Right kidney (tissue), 1 donor: ENCODE measurements at regions not wholly inside any gene's neighbourhood (a gene's known extent, or its start where the extent isn't known, plus 50 kb on each side); places are given as distances from the start of the nearest gene placed in this dataset.
A peak's percentile ranks its signal among the peaks of the same experiment; 100 is the strongest.

Experiments used
- DNase-seq: peaks from one replicate; pipeline ENCODE4 v3.0.0-alpha.2; 2016

DNA sequence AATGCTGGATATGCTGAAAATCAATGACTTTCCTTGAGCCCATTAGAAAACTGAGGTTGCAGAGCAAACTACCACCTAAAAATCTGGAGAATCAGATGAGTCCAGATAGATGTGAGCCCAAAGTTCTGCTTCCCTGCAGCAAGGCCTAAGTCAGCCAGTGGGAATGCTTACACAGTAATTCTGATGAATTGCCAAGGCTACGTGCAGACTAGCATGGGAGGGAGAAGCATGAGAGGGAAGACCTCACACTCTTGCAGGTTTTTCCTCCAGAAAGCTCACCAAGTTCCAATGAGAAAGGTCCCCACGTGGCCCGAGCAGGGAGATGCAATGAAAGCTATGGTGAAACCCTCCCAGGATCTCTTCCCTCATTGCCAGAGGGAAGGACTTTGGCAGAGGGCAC is 104.8 kb upstream of the SIRPA start:
- DNase-seq: no peak

DNA sequence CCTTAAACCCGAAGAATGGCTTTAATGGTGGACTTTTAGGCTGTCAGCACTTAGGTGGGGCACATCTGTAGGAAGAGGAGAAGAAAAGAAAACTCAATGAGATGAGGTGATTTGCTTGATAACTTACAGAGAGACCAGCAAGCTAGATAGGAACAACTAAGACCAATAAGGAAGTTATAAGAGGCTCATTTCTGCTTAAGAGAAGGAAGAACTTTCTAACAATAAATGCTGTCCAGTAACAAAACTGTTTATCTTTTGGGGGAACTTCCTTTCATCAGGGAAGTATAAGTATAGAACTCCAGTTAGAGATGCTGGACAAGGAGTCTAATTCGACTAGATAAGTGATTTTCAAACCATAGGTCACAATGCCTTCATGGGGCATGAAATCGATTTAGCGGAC is 107.2 kb upstream of the SIRPA start:
- DNase-seq: no peak

DNA sequence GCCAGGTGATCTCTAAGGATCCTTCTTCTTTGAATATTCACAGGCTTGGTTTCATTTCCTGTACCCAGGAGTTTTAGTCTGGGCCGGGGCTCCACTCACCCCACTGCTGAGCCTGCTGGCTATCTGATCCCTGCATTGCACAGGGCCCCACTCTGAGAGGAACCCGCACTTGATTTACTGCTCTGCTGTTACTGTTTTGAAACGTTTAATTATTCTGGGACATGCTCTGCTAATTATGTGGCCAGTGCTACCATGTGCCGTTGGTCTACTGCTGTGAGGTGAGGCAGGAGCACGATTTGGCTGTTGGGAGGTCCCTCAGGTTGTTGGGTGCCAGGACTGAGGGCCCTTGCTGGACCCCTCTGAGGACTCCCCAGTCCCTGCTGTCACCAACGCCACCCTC is 108.7 kb upstream of the SIRPA start:
- DNase-seq: no peak

DNA sequence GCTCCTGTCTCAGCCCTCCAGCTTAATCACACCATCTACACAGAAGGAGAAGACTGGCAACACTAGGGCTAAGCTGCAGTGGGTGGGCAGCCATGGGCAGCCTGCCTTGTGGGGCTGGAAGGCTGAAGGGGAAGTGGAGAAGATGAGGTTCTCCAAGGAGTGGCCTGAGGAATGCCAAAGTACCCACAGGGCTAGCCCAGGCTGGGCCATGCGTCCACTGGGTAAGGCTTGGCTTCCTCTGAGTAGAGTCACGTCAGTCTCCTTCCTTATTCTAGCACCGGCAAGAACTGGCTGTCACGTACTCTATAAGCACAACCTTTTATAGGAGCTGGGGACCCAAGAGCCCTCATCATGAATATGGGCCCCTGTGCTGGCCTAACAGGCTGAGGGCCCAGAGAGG is 110.6 kb upstream of the SIRPA start:
- DNase-seq: no peak

DNA sequence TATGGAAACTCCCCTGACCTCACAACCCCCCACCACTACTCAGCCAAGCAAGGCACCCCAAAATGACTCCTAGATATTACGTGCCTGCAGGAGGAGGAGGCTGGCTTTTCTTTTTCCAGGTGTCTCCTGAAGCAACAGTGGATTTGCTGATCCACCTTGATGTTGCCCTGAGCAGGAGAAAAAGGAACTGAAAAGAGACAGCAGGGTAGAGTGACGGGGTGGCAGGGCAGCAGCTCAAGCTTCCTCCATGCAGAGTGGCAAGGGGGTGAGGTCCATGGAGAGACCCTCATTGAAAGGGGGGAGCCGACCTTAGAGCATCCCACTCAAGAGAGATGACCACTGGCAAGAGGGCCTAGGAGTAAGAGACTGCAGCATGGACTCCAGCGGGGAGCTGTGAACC is 112.0 kb upstream of the SIRPA start:
- no peak for DNase-seq

DNA sequence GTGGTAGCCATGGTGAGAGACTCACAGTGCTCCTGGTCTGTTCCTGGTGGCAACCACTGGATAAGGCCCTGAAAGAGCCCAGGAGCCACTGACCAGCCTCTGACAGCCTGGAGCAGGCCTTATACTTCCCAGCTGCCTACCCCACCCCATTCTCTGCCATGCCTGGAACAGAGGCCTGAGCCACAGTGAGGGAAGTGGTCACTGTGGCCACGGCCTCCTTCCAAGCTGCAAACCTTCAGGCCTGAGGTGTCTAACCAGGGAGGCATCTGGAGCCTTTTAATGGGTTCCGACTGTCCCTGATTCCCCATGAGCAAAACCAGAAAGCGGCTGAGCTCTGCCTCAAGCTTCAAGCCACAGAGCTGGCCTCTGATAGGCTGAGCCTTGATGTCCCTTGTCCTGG is 113.0 kb upstream of the SIRPA start:
- DNase-seq: no peak

DNA sequence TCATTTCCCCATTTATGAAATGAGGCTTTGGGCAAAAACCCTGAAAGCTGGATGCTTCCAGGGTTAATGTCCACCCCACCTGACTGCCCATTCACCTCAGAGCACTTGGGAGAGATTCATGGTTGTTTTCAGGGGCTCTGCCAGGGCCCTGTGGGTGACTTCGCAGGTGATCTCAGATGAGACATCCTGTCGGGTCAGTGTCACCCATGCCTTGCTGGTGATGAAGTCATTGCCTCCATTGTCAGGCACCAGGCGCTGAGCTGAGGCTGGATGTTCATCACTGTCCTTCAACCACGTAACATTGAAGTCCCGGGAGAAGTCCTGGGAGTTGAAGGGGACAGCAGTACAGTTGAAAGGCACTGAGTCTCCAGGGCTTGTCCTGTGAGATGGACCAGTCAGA is 115.6 kb upstream of the SIRPA start:
- DNase-seq: no peak

DNA sequence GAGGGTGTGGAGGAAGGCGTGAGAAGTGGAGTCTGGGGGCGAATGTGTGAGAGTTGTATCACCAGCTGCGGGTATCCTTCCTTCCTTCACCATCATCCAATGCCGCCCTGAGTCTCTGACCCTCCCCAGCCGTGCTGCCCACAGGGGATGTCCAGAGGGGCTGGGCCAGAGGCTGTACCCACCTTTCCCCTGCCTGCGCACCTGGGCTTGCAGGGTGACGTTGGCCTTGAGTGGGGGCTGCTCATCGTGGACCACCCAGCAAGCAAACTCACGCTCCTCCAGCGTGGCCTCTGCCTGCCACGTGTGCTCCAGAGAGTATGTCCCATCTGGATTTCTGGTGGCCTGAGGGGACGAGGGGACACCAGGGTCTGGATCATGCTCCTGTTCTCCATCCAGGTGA is 116.9 kb upstream of the SIRPA start:
- no peak for DNase-seq

DNA sequence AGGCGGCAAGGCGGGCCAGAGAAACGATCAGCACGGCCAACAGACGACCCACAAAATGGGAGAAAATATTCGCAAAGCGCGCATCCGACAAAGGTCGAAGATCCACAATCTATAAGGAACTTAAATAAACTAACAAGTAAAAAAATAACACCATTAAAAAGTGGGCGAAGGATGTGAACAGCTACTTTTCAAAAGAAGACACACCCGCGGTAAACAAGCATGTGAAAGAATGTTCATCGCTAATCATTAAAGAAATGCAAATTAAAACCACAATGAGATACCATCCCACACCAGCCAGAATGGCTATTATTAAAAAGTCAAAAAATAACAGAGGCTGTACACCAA is 117.8 kb upstream of the SIRPA start:
- peak; percentile 78 for DNase-seq

DNA sequence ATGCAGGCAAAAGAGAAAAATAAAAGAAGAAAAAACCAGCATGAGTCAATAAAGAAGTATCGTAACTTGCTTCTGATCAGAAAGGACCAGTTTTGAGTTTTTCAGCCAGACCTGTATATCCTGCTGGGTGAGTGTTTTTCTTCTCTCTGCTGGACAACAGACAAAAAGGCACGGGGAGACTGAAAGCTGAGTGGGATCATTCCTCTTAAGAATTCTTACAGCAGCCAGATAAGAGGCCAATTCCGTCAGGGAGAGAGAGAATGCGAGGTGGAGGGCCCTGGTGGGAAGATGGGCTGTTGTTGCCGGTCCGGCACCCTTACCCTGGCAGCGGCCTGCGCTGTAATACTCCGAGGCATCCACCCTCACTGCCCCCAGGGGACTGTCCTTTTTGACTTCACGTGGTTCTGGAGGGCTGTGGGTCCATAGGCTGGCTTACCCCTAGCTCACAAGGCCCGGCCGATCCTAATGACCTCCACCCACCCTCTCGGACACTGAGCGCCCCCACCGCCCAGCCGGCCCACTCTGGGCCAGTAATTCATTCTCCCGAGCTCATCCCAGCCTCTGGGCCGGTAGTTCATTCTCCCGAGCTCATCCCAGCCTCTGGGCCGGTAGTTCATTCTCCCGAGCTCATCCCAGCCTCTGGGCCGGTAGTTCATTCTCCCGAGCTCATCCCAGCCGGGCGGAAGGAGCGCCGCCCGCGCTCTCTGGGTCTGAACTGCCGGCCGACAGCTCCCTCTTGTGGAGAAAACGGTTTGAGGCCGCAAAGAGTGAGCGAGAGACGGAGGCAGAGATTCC is 118.3 kb upstream of the SIRPA start:
- peak; percentile 47 for DNase-seq

DNA sequence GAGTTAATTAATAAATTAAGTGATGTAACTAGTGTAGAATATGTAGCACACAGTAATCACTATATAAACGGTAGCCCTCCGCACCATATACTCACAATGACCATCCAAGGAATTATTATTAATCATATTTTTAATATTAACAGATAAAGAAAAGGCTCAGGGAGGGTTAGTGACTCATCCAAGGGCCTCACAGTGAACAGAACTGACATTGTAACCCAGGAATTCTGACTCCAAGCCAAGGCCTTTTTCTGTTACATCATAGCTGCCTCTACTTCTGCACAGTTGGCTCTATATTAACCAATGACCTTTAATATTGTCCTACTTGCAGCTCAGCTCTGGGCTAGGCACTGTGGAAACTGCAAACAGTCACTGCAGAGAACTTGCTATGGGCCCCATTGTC is 117.5 kb upstream of the SIRPG start:
- no peak for DNase-seq

DNA sequence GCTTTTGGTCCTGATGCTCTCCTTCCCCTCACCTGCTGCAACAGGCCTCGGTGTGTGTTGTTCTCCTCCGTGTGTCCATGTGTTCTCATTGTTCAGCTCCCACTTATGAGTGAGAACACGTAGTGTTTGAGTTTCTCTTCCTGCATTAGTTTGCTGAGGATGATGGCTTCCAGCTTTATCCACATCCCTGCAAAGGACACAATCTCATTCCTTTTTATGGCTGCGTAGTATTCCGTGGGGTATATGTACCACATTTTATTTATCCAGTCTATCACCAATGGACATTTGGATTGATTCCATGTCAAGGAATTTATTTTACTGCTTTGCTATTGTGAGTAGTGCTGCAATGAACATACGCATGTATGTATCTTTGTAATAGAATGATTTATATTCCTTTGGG is 116.9 kb upstream of the SIRPG start:
- DNase-seq: no peak

DNA sequence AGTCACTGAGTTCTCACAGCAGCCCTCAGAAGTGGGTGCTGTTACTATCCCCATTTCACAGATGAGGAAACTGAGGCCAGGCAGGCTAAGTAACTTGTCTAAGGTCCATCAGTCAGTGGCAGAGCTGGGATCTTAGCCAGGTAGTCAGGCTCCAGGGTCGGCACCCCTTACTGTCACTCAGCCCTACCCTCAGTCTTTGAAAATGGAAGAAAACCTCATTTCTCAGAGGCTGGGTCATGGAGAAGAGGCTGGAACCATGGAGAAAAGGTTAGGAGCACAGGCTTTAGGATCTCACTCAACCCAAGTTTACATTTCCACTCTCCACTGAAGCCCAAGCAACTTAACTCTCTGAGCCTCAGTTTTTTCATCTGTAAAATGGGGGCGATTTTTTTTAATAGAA is 116.2 kb upstream of the SIRPG start:
- no peak for DNase-seq

DNA sequence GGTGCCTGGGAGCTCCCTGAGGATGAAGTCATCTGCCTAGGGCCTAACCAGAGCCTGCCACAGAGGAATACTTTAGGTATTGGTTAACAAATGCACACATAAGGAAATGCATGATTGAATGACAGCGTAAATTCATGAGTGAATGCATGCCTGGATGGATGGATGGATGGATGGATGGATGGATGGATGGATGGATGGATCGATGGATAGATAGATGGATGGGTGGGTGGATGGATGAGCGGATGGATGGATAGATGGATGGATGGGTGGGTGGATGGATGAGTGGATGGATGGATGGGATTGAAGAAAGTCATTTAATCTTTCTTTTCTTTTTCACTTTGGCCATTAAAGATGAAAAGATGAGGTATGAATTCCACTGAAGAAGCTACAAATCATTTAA is 111.9 kb upstream of the SIRPG start:
- DNase-seq: no peak

DNA sequence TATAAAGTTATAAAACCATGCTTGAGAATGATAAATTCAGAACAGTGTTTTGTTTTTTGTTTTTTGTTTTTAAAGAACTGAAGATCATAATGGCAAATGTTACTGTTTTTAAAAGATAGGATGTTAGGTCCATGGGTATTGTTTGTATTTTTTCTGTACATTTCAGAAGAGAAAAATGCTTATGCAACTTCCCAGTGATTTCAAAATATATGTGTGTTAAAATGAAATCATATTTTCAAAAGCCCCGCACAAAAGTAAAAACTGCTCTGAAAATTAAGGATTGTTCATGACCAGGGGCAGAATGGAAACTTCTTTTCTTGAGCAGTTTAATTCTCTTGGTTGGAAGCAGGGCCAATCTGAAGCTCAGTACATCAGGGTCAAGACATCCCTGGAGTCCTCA is 109.2 kb upstream of the SIRPG start:
- no peak for DNase-seq

DNA sequence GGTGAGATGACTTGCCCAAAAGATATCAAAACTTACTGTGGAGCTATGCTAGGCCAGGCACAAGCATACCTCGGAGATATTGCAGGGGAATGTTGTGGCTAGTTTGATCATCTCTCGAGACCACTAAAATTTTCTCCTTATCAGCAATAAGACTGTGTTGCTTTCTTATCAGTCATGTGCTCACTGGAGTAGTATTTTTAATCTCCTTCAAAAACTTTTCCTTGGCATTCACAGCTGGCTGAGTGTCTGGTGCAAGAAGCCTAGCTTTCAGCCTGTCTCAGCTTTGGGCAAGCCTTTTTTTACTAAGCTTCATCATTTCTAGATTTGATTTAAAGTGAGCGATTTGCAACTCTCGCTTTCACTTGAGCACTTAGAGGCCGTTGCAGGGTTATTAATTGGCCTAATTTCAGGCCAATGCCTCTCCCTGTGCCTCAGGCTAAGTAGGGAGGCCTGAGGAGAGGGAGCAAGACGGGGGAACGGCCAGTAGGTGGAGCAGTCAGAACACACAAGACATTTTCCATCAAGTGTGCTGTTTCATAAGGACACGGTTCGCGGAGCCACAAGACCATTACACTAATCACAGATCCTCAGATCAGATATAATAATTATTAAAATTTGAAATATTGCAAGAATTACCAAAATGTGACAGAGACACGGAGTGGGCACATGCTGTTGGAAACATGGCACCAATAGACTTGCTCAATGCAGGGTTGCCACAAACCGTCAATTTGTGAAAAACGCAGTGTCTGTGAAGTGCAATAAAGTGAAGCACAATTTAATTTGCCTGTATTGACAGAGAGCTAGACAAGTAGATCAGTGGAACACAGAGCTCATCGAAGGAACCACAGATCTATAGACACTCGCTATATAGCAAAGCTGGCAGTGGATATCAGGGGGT is 106.8 kb upstream of the SIRPG start:
- DNase-seq: peak; percentile 50

DNA sequence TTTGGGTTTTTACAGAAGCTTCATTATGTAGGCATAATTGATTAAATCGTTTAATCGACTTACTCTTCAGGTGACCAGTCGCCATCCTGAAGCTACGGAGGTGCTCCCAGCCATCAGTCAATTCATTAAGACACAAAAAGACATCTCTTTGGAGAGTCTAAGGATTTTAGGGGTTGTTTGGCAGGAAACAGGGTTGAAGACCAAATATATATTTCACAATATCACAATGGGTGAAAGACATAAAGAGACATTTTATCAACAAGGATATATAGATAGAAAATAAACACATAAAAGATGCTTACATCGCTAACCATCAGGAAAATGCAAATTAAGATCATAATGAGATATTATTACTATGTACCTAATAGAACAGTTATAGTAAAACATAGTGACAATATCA is 104.0 kb upstream of the SIRPG start:
- no peak for DNase-seq

DNA sequence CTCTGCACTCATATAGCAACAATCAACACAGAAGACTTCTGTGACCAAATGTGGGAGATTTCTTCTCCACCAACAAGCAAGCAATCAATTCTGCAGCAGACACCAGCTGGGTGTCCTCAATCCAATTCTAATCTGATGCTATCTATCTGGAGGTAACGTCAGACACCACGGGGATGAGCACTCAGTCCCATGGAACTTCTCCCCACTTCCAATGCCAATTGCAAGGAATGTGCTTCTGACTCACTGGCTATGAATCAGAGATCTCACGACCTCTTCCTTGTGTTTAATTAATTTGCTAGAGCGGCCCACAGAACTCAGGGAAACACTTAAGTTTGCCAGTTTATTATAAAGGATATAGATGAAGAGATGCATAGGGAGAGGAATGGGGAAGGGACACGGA is 103.5 kb upstream of the SIRPG start:
- no peak for DNase-seq

DNA sequence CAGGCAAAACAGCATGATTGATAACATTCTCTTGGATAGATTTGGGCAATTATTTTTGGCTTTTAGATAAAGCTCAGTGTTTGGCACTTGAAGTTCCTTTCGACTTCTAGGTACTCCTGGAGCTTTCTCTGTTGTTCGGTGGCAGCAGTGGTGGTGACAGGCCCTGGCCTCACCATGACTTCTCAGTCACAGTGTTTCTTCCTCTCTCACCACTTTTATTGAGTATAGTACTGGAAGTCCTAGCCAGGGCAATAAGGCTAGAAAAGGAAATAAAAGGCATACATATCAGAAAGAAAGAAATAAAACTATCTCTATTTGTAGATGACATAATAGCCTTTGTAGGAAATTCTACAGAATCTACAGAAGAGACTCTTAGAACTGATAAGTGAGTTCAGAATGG is 101.2 kb upstream of the SIRPG start:
- DNase-seq: peak; percentile 6

DNA sequence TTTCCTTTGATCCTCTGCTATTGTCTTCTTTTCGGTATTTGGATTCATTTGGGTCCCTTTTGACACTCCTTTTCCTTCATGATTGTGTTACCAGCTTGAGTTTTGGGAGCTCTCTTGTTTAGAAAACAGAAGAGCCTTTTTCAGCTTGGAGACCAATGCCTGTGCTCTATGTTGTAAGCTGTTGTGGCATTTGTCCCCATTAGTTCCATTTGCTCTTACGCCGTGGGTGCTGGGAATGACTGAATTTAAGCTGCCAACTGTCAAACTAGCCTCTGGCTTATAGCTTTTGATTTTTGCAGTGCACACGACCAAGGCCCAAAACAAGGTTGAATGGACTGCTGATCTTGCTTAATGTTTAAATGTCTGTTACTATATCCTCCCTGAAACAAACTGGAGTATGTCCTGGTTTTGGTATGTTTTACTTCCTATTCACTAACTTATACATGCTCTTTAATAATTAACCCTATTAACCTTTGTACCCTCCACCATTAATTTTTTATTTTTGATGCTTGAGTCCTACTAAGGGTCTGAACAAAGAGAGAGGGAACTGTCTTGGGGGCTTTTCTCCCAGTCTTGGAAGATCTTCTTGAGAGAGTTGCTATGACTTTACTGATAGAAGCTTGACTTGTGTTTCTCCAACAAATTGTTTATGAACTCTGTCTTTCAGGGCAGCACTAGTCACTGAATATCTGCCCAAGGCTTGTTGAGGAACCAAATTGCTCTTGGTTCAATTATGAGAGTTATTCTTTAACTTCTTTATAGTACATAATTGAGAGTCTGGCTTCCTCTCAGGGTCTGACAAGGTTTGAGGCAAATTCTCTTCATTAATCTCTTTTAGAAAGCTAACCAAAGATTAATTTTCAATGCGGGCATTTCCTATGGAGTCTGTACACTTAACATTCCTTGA is 100.3 kb upstream of the SIRPG start:
- DNase-seq: peak; percentile 37

DNA sequence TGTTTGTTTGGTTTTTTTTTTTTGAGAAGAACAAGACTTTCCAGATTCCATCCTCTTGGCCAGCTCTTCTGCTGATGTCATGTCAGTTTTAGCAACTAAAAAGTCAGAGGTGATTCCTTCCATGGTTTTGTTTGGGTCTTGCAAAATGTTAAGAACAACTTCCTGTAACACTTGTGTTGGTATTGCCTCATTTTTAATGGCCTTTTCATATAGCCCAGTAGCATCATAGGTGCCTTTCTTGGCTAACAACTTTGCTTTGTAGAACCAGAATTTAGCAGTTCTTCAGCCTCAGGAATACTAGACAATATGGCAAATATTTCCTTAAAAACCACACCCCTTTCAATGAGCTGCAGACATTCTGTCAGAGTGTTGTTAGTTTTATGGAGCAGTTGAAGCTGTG is 99.5 kb upstream of the SIRPG start:
- DNase-seq: no peak

DNA sequence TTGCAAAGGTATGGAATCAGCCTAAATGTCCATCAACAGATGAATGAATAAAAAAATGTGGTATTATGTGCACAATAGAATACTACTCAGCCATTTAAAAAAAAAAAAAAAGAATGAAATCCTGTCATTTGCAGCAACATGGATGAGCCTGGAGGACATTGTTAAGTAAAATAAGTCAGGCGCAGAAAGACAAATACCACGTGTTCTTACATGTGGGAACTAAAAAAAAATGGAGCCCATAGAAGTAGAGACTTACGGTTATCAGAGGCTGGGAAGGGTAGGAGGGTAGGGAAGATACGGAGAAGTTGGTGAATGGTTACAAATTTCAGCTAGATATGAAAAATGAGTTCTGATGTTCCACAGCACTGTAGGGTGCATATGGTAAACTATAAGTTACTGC is 97.2 kb upstream of the SIRPG start:
- no peak for DNase-seq

DNA sequence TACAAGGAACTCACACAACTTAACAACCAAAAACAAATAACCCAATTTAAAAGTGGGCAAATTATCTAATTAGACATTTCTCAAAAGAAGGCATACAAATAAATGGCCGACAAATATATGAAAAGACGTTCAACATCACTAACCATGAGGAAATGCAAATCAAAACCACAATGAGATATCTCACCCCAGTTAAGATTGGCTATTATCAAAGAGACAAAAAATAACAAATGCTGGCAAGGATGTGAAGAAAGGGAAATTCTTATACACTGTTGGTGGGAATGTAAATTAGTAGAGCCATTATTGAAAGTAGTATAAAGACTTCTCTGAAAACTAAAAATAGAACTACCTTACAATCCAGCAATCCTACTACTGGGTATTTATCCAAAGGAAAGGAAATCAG is 96.7 kb upstream of the SIRPG start:
- DNase-seq: no peak
